ENCODE measurements at regions not wholly inside any gene's neighbourhood (a gene's known extent, or its start where the extent isn't known, plus 50 kb on each side); places are given as distances from the start of the nearest gene placed in this dataset.
"Not testable (repeated sequence)": the region's sequence is repeated elsewhere in the genome, so short reads cannot be mapped to it uniquely, and the experiment has no call there.

GRCh38 chr6:159525445-159526025 is 167.5 kb downstream of the SOD2 start:
- no peak overlapping the region for H3K27ac ChIP-seq
- TF ChIP-seq CTCF (conservative IDR thresholded peaks at IDR 0.05): no peak

- TF ChIP-seq CTCF (conservative IDR thresholded peaks at IDR 0.05): no peak
- no peak overlapping the region for H3K27ac ChIP-seq
Measured at GRCh38 chr6:159522877-159523547, 170.0 kb downstream of the SOD2 start.

GRCh38 chr6:159521962-159522361 is 171.1 kb downstream of the SOD2 start:
- H3K27ac ChIP-seq: no peak overlapping the region
- TF ChIP-seq CTCF (conservative IDR thresholded peaks at IDR 0.05): no peak

GRCh38 chr6:159520002-159520401 is 173.0 kb downstream of the SOD2 start:
- H3K27ac ChIP-seq: no peak overlapping the region
- no peak for TF ChIP-seq CTCF (conservative IDR thresholded peaks at IDR 0.05)

GRCh38 chr6:159515811-159516210 is 177.2 kb downstream of the SOD2 start:
- H3K27ac ChIP-seq: not testable (repeated sequence)

GRCh38 chr6:159513914-159514313 is 179.1 kb downstream of the SOD2 start:
- no peak overlapping the region for H3K27ac ChIP-seq
- no peak for TF ChIP-seq CTCF (conservative IDR thresholded peaks at IDR 0.05)

- no peak overlapping the region for H3K27ac ChIP-seq
- TF ChIP-seq CTCF (conservative IDR thresholded peaks at IDR 0.05): no peak
Measured at GRCh38 chr6:159513074-159513720, 179.8 kb downstream of the SOD2 start.

- TF ChIP-seq CTCF (conservative IDR thresholded peaks at IDR 0.05): no peak
Measured at GRCh38 chr6:159512571-159512970, 180.5 kb downstream of the SOD2 start.

More at GRCh38 chr6:159512571-159512970, 180.5 kb downstream of the SOD2 start:
- no peak overlapping the region for H3K27ac ChIP-seq
